ENCODE measurements at regions not wholly inside any gene's neighbourhood (a gene's known extent, or its start where the extent isn't known, plus 50 kb on each side); places are given as distances from the start of the nearest gene placed in this dataset.

DNA sequence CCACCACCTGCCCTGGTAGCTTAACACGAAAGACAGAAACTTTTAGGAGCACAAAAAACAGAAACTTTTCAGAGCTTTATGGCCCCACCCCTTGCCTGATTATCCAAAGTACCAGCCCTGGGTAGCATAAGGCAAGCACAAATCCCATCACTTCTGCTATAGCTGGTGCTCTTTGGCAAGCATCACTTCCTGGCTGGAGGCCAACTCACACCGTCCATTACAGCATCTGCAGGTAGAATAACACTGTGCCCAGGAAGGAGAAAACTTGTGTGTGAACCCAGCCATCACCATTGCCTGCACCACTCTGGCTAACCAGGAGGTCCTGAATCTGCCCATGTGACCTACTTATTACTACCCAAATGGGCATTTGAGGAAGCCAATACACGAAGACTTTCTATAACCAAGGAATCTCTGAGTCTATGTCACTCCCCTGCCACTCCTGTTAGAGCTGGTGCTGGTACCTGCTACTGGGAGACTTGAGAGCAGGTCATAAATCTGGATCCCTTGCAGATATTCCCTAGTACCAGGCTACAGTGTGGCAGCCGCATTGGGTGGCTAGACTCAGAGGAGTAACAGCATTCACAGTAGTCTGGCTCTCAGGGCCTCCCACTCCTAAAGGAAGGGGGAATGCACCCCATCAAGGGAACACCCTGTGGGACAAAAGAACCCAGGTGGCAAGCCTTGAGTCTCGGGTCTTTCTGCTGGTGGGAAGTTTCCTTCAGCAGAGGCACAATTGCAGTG is 73.3 kb upstream of the AKAP13 start:
- H3K9ac ChIP-seq (ENCODE audit: low read length) = no peak overlapping the region
- no peak overlapping the region for H3K4me3 ChIP-seq (ENCODE audit: insufficient read depth, low read length, poor library complexity, severe bottlenecking)
- H3K4me2 ChIP-seq (ENCODE audit: low read depth, low read length, poor library complexity, severe bottlenecking) = no peak overlapping the region
- no peak overlapping the region for H2AFZ ChIP-seq (ENCODE audit: low read depth, low read length, severe bottlenecking)
- no peaks in the 10 kb centered on the region for H3F3A ChIP-seq (ENCODE audit: insufficient read depth)
- no peak overlapping the region for H3K27ac ChIP-seq (ENCODE audit: low read depth, low read length)
- no peaks in the 10 kb centered on the region for H3K79me2 ChIP-seq (ENCODE audit: insufficient read depth, low read length)
- H4K20me1 ChIP-seq (ENCODE audit: low read depth, low read length) = no peaks in the 10 kb centered on the region
- H3K9me2 ChIP-seq (replicated peaks; ENCODE audit: insufficient read depth, low read length) = no peaks in the 10 kb centered on the region
- H3K36me3 ChIP-seq (ENCODE audit: low read length) = no peaks in the 10 kb centered on the region
- H3K27me3 ChIP-seq (ENCODE audit: low read length) = no peaks in the 10 kb centered on the region
- H3K9me3 ChIP-seq (ENCODE audit: insufficient read depth, low read length) = no peaks in the 10 kb centered on the region
- TF ChIP-seq, protein P1, sequence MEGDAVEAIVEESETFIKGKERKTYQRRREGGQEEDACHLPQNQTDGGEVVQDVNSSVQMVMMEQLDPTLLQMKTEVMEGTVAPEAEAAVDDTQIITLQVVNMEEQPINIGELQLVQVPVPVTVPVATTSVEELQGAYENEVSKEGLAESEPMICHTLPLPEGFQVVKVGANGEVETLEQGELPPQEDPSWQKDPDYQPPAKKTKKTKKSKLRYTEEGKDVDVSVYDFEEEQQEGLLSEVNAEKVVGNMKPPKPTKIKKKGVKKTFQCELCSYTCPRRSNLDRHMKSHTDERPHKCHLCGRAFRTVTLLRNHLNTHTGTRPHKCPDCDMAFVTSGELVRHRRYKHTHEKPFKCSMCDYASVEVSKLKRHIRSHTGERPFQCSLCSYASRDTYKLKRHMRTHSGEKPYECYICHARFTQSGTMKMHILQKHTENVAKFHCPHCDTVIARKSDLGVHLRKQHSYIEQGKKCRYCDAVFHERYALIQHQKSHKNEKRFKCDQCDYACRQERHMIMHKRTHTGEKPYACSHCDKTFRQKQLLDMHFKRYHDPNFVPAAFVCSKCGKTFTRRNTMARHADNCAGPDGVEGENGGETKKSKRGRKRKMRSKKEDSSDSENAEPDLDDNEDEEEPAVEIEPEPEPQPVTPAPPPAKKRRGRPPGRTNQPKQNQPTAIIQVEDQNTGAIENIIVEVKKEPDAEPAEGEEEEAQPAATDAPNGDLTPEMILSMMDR (IDR thresholded peaks at IDR 0.05; ENCODE audit: insufficient read depth, low read length, poor library complexity, severe bottlenecking) = no peak
- no peak for TF ChIP-seq EZH2phosphoT487 (conservative IDR thresholded peaks at IDR 0.05; ENCODE audit: low read length)

DNA sequence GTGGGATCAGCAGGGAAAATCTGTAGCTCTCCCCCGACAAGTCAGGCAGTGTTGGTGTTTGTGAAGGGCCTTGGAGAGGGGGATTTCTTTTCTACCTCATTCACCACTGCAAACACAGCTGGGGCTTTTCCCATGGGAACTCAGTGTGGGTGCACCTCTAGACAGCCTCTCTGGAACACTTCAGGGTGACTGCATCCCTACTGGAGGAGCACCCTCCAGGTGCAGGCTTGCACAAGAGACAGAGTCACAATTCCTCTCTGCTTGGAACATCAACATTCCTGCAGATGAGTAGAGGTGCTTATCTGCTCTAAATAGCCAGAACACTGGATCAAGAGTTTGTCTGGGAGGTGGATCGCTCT is 72.7 kb upstream of the AKAP13 start:
- TF ChIP-seq, protein P1 (IDR thresholded peaks at IDR 0.05; ENCODE audit: insufficient read depth, low read length, poor library complexity, severe bottlenecking) = no peak
- no peak for TF ChIP-seq EZH2phosphoT487 (conservative IDR thresholded peaks at IDR 0.05; ENCODE audit: low read length)
- no peaks in the 10 kb centered on the region for H3K9me2 ChIP-seq (replicated peaks; ENCODE audit: insufficient read depth, low read length)
- no peak overlapping the region for H3K4me2 ChIP-seq (ENCODE audit: low read depth, low read length, poor library complexity, severe bottlenecking)
- no peak overlapping the region for H3K27ac ChIP-seq (ENCODE audit: low read depth, low read length)
- H4K20me1 ChIP-seq (ENCODE audit: low read depth, low read length) = no peaks in the 10 kb centered on the region
- no peaks in the 10 kb centered on the region for H3K9me3 ChIP-seq (ENCODE audit: insufficient read depth, low read length)
- no peak overlapping the region for H3K4me3 ChIP-seq (ENCODE audit: insufficient read depth, low read length, poor library complexity, severe bottlenecking)
- H3F3A ChIP-seq (ENCODE audit: insufficient read depth) = no peaks in the 10 kb centered on the region
- H3K79me2 ChIP-seq (ENCODE audit: insufficient read depth, low read length) = no peaks in the 10 kb centered on the region
- H2AFZ ChIP-seq (ENCODE audit: low read depth, low read length, severe bottlenecking) = no peak overlapping the region
- no peak overlapping the region for H3K9ac ChIP-seq (ENCODE audit: low read length)
- H3K36me3 ChIP-seq (ENCODE audit: low read length) = no peaks in the 10 kb centered on the region
- H3K27me3 ChIP-seq (ENCODE audit: low read length) = no peaks in the 10 kb centered on the region

DNA sequence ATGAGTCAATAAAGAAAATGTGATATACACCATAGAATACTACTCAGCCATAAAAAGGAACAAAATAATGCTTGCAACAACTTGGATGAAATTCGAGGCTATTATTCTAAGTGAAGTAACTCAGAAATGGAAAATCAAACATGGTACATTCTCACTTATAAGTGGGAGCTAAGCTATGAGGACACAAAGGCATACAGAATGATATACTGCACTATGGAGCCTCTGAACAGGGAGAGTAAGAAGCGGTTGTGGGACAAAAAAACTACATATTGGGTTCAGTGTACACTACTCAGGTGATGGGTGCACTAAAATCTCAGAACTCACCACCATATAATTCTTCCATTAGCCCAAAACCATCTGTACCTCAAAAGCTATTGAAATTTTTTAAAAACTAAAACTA is 68.8 kb upstream of the AKAP13 start:
- Histone ChIP-seq H3K36me3 (ENCODE audit: low read length) (no peaks in the 10 kb centered on the region), H3K9ac (ENCODE audit: low read length) (no peak overlapping the region), H3F3A (ENCODE audit: insufficient read depth) (no peaks in the 10 kb centered on the region), H2AFZ (ENCODE audit: low read depth, low read length, severe bottlenecking) (no peak overlapping the region), H3K27me3 (ENCODE audit: low read length) (no peaks in the 10 kb centered on the region), H3K27ac (ENCODE audit: low read depth, low read length) (no peak overlapping the region), H3K9me2 (replicated peaks; ENCODE audit: insufficient read depth, low read length) (no peaks in the 10 kb centered on the region), H3K9me3 (ENCODE audit: insufficient read depth, low read length) (no peaks in the 10 kb centered on the region), H3K79me2 (ENCODE audit: insufficient read depth, low read length) (no peaks in the 10 kb centered on the region), H3K4me3 (ENCODE audit: insufficient read depth, low read length, poor library complexity, severe bottlenecking) (no peak overlapping the region), H3K4me2 (ENCODE audit: low read depth, low read length, poor library complexity, severe bottlenecking) (no peak overlapping the region), H4K20me1 (ENCODE audit: low read depth, low read length) (no peaks in the 10 kb centered on the region)
- TF ChIP-seq EZH2phosphoT487 (conservative IDR thresholded peaks at IDR 0.05; ENCODE audit: low read length) = no peak
- TF ChIP-seq, protein P1 (IDR thresholded peaks at IDR 0.05; ENCODE audit: insufficient read depth, low read length, poor library complexity, severe bottlenecking) = no peak

All from SU-DHL-6 (cell line).